ENCODE measurements at regions not wholly inside any gene's neighbourhood (a gene's known extent, or its start where the extent isn't known, plus 50 kb on each side); places are given as distances from the start of the nearest gene placed in this dataset.

DNA sequence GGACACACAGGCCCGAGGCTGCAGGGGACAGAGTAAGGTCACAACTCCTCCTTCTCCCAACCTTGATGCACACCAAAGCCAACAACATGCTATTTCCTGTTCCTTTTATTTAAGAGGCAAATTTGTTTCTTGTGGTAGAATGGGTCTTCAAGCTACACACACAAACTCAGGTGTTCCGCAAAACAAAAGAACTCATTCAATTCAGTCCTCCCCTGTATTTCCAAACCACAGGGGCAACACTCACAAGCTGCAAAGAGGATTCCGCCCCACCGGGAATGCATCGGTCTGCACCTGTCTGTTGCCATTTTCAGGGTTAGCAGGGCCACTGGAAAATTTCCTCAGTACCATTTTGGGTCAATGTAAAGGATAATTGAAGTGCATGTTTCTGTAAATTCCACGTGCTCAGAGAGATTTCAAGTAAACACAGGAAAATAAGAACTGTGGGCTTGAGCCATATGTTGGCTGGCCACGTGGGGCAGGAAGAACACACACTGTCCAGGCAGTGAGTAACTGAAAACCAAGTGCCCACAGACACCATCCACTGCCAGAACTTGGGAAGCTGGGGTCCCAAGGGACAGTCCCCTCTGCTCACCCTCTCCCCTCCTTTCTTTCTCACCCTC is 145.2 kb upstream of the ERG start:
- ATAC-seq, result no peak
- TF ChIP-seq EZH2phosphoT487 (IDR thresholded peaks at IDR 0.05; ENCODE audit: borderline replicate concordance, low read length) (no peak), EZH2 (IDR thresholded peaks at IDR 0.05; ENCODE audit: low read length, unreplicated experiment) (no peak)
- TF ChIP-seq, protein P1, sequence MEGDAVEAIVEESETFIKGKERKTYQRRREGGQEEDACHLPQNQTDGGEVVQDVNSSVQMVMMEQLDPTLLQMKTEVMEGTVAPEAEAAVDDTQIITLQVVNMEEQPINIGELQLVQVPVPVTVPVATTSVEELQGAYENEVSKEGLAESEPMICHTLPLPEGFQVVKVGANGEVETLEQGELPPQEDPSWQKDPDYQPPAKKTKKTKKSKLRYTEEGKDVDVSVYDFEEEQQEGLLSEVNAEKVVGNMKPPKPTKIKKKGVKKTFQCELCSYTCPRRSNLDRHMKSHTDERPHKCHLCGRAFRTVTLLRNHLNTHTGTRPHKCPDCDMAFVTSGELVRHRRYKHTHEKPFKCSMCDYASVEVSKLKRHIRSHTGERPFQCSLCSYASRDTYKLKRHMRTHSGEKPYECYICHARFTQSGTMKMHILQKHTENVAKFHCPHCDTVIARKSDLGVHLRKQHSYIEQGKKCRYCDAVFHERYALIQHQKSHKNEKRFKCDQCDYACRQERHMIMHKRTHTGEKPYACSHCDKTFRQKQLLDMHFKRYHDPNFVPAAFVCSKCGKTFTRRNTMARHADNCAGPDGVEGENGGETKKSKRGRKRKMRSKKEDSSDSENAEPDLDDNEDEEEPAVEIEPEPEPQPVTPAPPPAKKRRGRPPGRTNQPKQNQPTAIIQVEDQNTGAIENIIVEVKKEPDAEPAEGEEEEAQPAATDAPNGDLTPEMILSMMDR (conservative IDR thresholded peaks at IDR 0.05; ENCODE audit: low read depth, low read length), result no peak
- Histone ChIP-seq H2AFZ (ENCODE audit: low read length) (no peak overlapping the region), H3K36me3 (ENCODE audit: low read depth, low read length) (no peaks in the 10 kb centered on the region), H3K9ac (ENCODE audit: low read length) (no peak overlapping the region), H3K27me3 (ENCODE audit: low read length) (peaks cover 15% of the 10 kb centered on the region; the same call in 1 of the 2 replicates), H4K20me1 (ENCODE audit: low read length) (no peaks in the 10 kb centered on the region), H3K79me2 (ENCODE audit: low read length) (no peaks in the 10 kb centered on the region), H3K4me1 (ENCODE audit: insufficient read depth, low read length) (peaks cover 22% of the 10 kb centered on the region), H3K9me2 (replicated peaks; ENCODE audit: low read length) (no peaks in the 10 kb centered on the region), H3K4me3 (ENCODE audit: low read length) (no peak overlapping the region), H3K4me2 (ENCODE audit: low read length) (no peak overlapping the region), H3K27ac (ENCODE audit: low read length) (no peak overlapping the region), H3K9me3 (ENCODE audit: low read length) (no peaks in the 10 kb centered on the region), H3F3A (ENCODE audit: low read length, unreplicated experiment) (no peaks in the 10 kb centered on the region)
- CTCF ChIA-PET, result no interaction called here
- no TSS peak for BruUV-seq (replicated peaks)
- POLR2A ChIA-PET (ENCODE audit: unreplicated experiment), result no interaction called here
- intact Hi-C loops (cut with micrococcal nuclease), result no loop called here
- DNase-seq, result no peak

DNA sequence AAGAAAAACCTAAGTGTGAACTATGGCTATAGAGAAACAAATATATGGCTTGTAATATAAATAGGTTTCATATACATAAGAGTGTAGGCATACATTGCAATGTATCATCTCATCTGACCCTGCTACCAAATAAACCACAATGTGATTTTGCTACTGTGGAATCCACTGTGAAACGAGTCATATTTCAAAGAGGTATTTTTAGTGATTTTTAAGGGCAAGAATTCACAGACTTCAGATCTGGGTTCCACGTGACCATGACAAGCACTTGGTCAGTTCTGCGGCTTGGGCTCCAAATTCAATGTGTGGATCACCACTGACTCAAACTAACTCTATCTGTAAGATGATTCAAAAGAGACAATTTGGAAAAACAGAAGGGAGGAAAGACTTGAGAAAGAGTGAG is 147.0 kb upstream of the ERG start:
- H3K4me2 ChIP-seq (ENCODE audit: low read length), result peak overlapping the region; percentile 54; the same call in 1 of the 2 replicates
- H3K4me3 ChIP-seq (ENCODE audit: low read length), result no peak overlapping the region
- no peak overlapping the region for H2AFZ ChIP-seq (ENCODE audit: low read length)
- POLR2A ChIA-PET (ENCODE audit: unreplicated experiment), result no interaction called here
- CTCF ChIA-PET, result no interaction called here
- no peaks in the 10 kb centered on the region for H3K9me2 ChIP-seq (replicated peaks; ENCODE audit: low read length)
- no peaks in the 10 kb centered on the region for H4K20me1 ChIP-seq (ENCODE audit: low read length)
- DNase-seq, result peak; percentile 76
- intact Hi-C loops (cut with micrococcal nuclease), result no loop called here
- H3K4me1 ChIP-seq (ENCODE audit: insufficient read depth, low read length), result peaks cover 22% of the 10 kb centered on the region
- no TSS peak for BruUV-seq (replicated peaks)
- no peaks in the 10 kb centered on the region for H3K79me2 ChIP-seq (ENCODE audit: low read length)
- no peaks in the 10 kb centered on the region for H3K36me3 ChIP-seq (ENCODE audit: low read depth, low read length)
- H3F3A ChIP-seq (ENCODE audit: low read length, unreplicated experiment), result no peaks in the 10 kb centered on the region
- TF ChIP-seq, protein P1 (conservative IDR thresholded peaks at IDR 0.05; ENCODE audit: low read depth, low read length), result no peak
- TF ChIP-seq EZH2phosphoT487 (IDR thresholded peaks at IDR 0.05; ENCODE audit: borderline replicate concordance, low read length) (no peak), EZH2 (IDR thresholded peaks at IDR 0.05; ENCODE audit: low read length, unreplicated experiment) (no peak)
- H3K27ac ChIP-seq (ENCODE audit: low read length), result peak overlapping the region; percentile 60
- no peak overlapping the region for H3K9ac ChIP-seq (ENCODE audit: low read length)
- peaks cover 32% of the 10 kb centered on the region for H3K27me3 ChIP-seq (ENCODE audit: low read length)
- no peaks in the 10 kb centered on the region for H3K9me3 ChIP-seq (ENCODE audit: low read length)
- ATAC-seq, result peak; percentile 48

DNA sequence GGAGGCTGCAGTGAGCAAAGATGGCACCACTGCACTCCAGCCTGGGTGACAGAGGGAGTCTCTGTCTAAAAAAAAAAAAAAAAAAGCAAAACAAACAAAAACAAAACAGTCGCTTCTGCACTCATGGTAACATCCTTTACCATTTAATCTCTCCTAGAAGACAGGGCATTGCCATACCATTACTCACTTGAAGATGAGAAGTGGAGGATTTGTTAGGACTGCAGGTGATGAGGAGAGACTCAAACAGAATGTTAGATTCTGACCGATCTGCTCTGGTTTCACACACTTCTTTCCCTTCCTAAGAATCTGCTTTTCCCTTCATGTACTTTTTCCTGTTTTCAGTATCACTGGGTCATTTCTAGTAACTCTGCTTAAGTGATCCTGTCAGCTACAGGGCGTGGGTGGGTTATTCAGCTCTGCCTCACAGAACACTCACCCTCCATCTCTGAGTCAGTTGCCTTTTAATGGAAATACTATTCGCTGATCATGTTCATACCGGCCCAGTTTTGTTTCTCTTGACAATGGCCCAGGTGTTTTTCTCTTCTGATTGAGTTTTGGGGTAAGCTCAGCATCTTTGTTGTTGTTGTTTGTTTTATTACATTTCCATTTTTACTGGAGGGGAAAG is 148.0 kb upstream of the ERG start:
- H3K9ac ChIP-seq (ENCODE audit: low read length), result no peak overlapping the region
- H3K79me2 ChIP-seq (ENCODE audit: low read length), result no peaks in the 10 kb centered on the region
- H3K4me2 ChIP-seq (ENCODE audit: low read length), result peak overlapping the region; percentile 54
- no TSS peak for BruUV-seq (replicated peaks)
- peaks cover 32% of the 10 kb centered on the region for H3K27me3 ChIP-seq (ENCODE audit: low read length)
- peak overlapping the region; percentile 60 for H3K27ac ChIP-seq (ENCODE audit: low read length)
- intact Hi-C loops (cut with micrococcal nuclease), result no loop called here
- 0 out of 2 replicates have a peak overlapping the region, but pooled peaks have one; percentile 31 for H2AFZ ChIP-seq (ENCODE audit: low read length)
- H3K4me1 ChIP-seq (ENCODE audit: insufficient read depth, low read length), result peaks cover 22% of the 10 kb centered on the region
- no peak for TF ChIP-seq EZH2phosphoT487 (IDR thresholded peaks at IDR 0.05; ENCODE audit: borderline replicate concordance, low read length)
- TF ChIP-seq, protein P1 (conservative IDR thresholded peaks at IDR 0.05; ENCODE audit: low read depth, low read length), result no peak
- TF ChIP-seq EZH2 (IDR thresholded peaks at IDR 0.05; ENCODE audit: low read length, unreplicated experiment), result no peak
- ATAC-seq (peak; percentile 65), DNase-seq (peak; percentile 72)
- H3K4me3 ChIP-seq (ENCODE audit: low read length), result no peak overlapping the region
- no peaks in the 10 kb centered on the region for H3F3A ChIP-seq (ENCODE audit: low read length, unreplicated experiment)
- no peaks in the 10 kb centered on the region for H3K36me3 ChIP-seq (ENCODE audit: low read depth, low read length)
- POLR2A ChIA-PET (ENCODE audit: unreplicated experiment), result no interaction called here
- no peaks in the 10 kb centered on the region for H3K9me3 ChIP-seq (ENCODE audit: low read length)
- CTCF ChIA-PET, result no interaction called here
- no peaks in the 10 kb centered on the region for H4K20me1 ChIP-seq (ENCODE audit: low read length)
- no peaks in the 10 kb centered on the region for H3K9me2 ChIP-seq (replicated peaks; ENCODE audit: low read length)
